Lower leg skin (tissue), 4 donors: ENCODE measurements at regions not wholly inside any gene's neighbourhood (a gene's known extent, or its start where the extent isn't known, plus 50 kb on each side); places are given as distances from the start of the nearest gene placed in this dataset.

Experiments
- DNase-seq, 2 donors: peaks; one replicate each; pipeline ENCODE4 v3.0.0-alpha.2; 2019; ENCODE audit warnings: low spot score in 2 of 2
- H3K4me3 ChIP-seq: fragments of 200-600 bp; sonication (generic); 2 replicates; pipeline ENCODE4 v1.5.1; 2017; ENCODE audit warnings: mild to moderate bottlenecking, low read depth; ENCODE audit not compliant: poor library complexity, severe bottlenecking
- CTCF ChIP-seq, 3 donors: fragments of 450-650 bp; IDR thresholded peaks; one replicate each; pipeline ENCODE4 v1.5.1; 2016; ENCODE audit warnings: antibody characterized with exemption in 3 of 3, mild to moderate bottlenecking in 3 of 3, moderate library complexity in 2 of 3
- POLR2A ChIP-seq, 2 donors: fragments of 450-650 bp; IDR thresholded peaks; one replicate each; pipeline ENCODE4 v1.6.1; 2016 to 2017; ENCODE audit warnings: antibody characterized with exemption in 2 of 2, mild to moderate bottlenecking in 1 of 2, moderate library complexity in 1 of 2
- WGBS, 2 donors: methylation state at CpG; one replicate each; pipeline ENCODE4 v1.1.5; 2018; 5-methylcytosine and 5-hydroxymethylcytosine counted together
- intact Hi-C: fragments of 100-400 bp; cut with DNase I; formaldehyde crosslinking; loops from one replicate; pipeline ENCODE4 v1.15.0; 2023; ENCODE audit warnings: low total_unique reads

- no peak overlapping the region for H3K4me3 ChIP-seq
- WGBS, 2 donors, result 83 to 86% methylated on average over 6 of the region's 6 CpGs
- no peak for TF ChIP-seq POLR2A (IDR thresholded peaks at IDR 0.05)
- intact Hi-C loops, result no loop called here
- DNase-seq, result no peak
Measured at GRCh38 chr7:68324621-68325020, 1273.7 kb upstream of the AUTS2 start.

- no peak for DNase-seq
- intact Hi-C loops, result no loop called here
- TF ChIP-seq CTCF (IDR thresholded peaks at IDR 0.05) (no peak), POLR2A (IDR thresholded peaks at IDR 0.05) (no peak)
- no peak overlapping the region for H3K4me3 ChIP-seq
- WGBS, 2 donors, result 81 to 91% methylated on average over 3 of the region's 3 CpGs
Measured at GRCh38 chr7:68334216-68334615, 1264.1 kb upstream of the AUTS2 start.

- 77 to 81% methylated on average over 9 of the region's 9 CpGs for WGBS, 2 donors
- H3K4me3 ChIP-seq, result no peak overlapping the region
- intact Hi-C loops, result no loop called here
- TF ChIP-seq POLR2A (IDR thresholded peaks at IDR 0.05) (no peak), CTCF (IDR thresholded peaks at IDR 0.05) (no peak)
- no peak for DNase-seq
Measured at GRCh38 chr7:68334636-68335272, 1263.5 kb upstream of the AUTS2 start.

GRCh38 chr7:68336594-68336993 is 1261.7 kb upstream of the AUTS2 start:
- H3K4me3 ChIP-seq, result no peak overlapping the region
- DNase-seq, result peak in 1 of 2 donors; percentile 3
- TF ChIP-seq CTCF (IDR thresholded peaks at IDR 0.05), result no peak
- TF ChIP-seq POLR2A (IDR thresholded peaks at IDR 0.05), result no peak
- intact Hi-C loops, result no loop called here
- 64 to 71% methylated on average over 8 of the region's 8 CpGs for WGBS, 2 donors

GRCh38 chr7:68348401-68348800 is 1249.9 kb upstream of the AUTS2 start:
- DNase-seq, result no peak
- no peak overlapping the region for H3K4me3 ChIP-seq
- TF ChIP-seq CTCF (IDR thresholded peaks at IDR 0.05), result no peak
- TF ChIP-seq POLR2A (IDR thresholded peaks at IDR 0.05), result no peak
- intact Hi-C loops, result no loop called here
- 77 to 80% methylated on average over 3 of the region's 3 CpGs for WGBS, 2 donors

- no peak overlapping the region for H3K4me3 ChIP-seq
- intact Hi-C loops, result no loop called here
- 72 to 74% methylated on average over 7 of the region's 7 CpGs for WGBS, 2 donors
- TF ChIP-seq CTCF (IDR thresholded peaks at IDR 0.05) (no peak), POLR2A (IDR thresholded peaks at IDR 0.05) (no peak)
- no peak for DNase-seq
Measured at GRCh38 chr7:68362745-68363518, 1235.3 kb upstream of the AUTS2 start.
